Fibroblast of skin of right quadriceps (primary cell): ENCODE measurements at regions not wholly inside any gene's neighbourhood (a gene's known extent, or its start where the extent isn't known, plus 50 kb on each side); places are given as distances from the start of the nearest gene placed in this dataset.

Source experiments
- DNase-seq: peaks from one replicate; pipeline ENCODE4 v3.0.0-alpha.2; 2013

DNA sequence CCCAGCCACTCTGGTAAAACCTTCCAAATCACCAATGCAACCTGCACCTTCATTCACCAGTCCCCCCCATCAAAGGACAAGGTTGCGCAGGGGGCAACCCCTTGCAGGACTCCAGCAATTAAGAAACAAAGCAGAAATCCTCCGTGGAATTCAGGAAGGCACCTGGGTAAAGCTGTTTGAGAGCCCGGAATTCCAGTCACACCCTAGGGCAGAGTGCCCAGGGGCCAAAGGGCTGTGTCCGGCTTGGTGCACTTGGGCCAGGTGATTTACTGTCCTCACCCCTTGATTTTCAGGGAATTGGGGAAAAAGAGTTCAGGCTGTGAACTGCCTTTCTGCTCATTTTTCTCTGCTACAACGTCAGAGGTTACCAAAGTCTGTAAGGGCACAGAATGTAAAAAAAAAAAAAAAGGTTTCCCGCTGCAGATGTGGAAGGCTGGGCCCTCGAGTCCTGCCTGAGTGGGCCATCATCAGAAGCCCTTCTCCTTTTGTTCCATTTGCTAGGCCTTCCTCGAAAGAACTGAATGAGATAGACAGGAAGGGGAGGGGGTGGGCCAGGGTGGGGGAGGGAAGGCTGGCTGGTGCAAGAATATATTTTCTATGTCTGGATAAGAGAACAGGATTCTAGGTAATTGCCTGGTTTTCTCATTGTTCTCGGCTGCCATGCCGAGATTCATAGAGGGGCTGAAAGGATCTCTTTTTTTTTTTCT, 266.5 kb upstream of the PSMD7 start:
- no peak for DNase-seq

DNA sequence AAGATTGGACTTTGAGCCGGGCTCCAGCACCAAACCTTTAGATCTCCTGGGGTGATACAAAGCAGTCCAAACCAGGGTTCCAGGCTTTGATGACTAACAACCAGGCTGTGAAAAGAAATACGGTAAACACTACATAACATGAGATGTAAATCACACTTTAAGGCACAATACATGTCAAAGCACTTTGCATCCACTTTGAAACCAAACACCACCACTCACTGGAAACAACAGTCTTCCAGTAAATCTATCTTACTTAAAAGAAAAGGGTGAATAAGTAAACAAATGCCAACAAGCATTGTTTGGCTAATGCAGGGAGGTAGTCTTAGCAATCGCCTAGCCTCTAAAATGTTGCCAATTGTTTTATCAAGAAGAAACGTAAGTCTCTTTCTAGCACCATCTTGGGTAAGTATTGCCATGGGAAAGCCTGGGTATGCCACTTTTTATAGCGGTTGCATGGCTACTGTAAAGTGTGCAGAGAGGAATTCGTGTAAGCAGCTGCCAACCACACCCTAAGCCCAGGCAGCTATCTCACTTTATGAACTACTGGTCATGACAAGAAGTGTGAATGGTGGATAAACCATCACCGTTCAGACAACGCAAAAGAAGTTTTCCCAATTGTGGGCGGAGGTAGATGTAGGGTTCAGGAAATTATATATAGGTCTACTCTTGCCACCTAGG, 267.4 kb upstream of the PSMD7 start:
- DNase-seq = no peak

DNA sequence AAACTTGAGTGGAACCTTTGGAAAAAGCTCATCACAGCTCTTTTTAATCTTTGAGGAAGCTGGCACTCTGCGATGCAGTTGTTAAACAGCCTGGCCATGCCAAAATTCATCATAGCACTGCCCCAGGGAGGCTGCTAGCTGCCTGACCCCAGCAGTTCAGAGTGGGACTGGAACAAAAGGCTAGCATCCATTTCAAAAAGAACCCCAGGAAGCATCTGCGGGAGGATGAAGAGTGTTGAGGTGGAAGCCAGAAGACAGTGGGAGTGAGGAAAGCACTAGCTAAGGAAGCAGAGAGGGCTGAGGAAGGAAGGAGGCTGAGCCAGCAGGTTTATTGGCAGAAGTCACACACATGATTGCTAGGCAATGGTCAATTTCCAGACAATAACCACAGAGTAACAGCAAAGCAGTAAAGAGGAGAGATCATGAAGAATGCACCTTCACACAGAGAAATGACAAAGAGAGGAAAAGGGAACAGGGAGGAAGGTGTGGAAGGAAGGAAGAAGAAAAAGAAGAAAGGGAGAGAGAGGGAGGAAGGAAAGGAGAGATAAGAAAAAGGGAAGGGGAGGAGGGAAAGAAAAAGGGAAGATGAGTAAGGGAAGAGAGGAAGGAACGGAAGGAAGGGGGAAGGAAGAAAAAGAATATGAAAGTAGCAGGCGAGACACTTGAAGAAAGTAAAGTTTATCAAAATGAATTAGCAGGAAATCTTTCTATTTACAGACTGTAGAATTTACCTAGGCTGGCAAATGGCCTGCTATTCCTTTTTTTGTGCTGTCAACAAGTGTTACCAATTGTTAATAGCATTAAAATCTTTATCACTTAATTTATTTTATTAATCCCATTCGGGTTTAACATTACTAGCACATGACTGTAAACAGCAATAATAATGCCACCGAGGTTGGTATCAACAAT, 270.0 kb upstream of the PSMD7 start:
- no peak for DNase-seq

DNA sequence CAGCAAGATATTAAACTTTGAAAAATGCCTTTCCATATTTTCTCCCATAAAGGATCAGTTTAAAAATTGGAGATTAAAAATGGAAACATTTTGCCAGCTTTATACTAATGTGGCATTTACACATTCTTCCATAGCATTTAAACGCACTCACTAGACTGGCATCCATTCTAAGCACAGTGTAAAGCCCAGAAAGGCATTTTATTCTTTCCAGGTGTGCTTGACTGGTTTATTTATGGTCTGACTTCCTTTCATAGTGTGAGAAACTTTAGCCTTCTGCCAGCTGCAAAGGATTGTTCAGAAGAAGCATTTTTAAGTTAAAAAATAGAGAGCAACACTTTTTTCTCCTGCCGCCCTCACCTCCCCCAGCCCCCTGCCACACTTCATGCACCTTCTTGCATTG, 271.7 kb upstream of the PSMD7 start:
- DNase-seq = no peak

DNA sequence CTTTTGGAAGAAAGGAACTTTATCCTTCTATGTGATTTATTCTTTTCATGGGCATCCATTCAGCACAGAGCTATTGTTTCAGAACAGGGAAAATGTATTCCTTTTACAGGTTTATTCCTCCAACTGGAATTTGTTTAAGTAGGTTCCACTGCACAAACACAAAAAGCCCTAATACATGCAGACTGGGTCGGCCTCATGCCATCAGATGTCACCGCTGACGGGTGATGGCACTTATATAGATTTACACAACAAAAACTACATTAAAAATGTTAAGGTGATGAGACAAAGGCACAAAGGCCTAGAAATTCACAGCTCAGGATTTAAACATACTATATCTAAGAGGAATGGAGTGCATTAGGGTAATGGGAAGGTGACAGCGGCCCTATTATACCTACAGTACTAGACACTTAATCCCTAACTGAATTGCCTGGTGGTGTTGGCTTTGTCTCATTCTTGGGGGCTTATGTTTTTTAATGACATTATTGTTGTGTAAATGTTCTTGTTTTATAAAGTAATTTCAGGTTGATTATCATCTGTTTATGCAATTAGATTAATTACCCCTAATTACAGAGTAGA, 276.4 kb upstream of the PSMD7 start:
- DNase-seq = no peak

DNA sequence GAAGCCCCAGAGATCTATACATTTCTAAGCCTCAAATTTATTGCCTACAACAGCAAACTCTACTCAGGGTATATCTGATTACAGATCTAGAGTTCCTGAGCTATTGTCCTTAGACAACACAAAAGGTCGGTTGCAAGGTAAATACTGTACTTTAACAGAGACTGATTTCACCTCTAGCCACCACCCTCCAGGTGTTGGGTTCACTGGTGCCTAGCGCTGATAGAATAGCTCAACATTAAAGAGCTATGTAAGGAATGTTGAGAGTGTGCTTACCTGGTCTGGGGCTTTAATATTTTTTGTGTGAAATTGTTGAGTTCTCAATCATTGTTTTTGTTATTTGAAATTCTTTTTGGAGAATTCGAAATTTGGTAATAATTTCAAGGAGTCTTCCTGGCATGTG, 277.0 kb upstream of the PSMD7 start:
- DNase-seq = no peak

DNA sequence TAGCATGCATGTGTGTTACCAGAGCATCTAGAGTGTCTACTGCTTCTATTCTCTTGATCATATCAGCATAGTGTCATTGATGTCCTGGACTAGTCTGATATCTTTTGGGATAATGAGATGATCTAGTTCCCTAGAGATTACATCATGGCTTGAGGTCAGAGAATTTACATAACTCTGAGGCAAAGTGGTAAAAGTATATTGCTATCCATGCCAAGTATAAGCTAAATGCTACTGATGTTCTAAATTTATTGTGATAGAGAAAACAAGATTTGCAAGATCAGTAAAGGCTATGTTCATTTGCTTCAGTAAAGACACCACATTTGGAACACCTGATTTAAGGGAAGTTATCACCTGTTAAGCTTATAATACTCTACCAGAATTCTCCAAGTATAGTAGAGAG, 280.7 kb upstream of the PSMD7 start:
- DNase-seq = no peak

DNA sequence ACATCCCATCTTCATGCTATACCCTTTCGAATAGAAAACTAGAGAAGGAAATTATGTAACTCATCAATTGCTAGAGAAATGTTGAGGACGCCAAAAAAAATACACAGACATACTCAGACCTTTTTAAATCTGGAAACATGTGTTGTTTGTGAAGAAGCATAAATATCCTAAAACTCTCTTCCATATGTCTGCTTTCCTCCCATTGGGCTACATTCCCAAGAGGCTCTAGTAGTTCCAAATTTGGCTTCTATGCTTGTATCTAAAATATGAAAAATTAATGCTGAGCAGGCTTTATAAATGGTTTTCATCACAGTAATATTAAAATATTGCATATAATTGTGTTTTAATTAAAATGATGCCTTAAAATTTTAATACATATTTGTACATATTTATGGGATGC, 297.9 kb upstream of the PSMD7 start:
- DNase-seq = no peak

DNA sequence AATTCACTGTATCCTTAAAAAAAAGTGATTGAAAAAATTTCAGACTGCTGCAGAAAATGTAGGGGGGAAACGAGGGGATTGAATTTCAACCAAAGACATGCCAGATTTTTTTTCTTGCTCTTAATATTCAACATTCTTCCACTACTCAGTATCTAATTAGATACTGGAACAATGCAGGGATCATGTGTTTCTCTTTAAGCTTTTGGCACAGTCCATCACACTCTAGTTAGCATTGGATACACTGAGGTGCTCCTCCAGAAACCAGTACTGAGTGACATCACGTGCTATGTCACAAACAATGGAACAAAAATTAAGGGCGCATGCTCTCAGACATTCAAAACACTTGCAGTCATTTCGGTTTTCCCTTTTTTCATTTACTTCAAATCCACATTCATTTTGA, 298.6 kb upstream of the PSMD7 start:
- peak; percentile 29 for DNase-seq

DNA sequence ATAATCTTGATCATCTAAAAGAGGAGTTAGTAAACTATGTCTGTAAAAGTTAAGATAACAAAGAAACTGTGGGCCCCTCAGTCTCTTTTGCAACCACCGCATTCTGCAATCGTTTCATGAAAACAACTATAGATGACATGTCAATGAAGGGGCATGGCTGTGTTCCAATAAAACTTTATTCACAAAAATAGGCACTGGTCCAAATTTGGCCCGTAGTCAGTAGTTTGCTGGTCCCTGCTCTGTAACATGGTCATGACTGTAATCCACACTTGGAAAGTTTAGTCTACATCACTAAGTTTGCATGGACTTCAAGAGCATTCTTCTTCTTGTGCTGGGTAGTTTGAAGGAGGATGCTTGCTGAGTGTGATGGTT, 299.3 kb upstream of the PSMD7 start:
- no peak for DNase-seq

DNA sequence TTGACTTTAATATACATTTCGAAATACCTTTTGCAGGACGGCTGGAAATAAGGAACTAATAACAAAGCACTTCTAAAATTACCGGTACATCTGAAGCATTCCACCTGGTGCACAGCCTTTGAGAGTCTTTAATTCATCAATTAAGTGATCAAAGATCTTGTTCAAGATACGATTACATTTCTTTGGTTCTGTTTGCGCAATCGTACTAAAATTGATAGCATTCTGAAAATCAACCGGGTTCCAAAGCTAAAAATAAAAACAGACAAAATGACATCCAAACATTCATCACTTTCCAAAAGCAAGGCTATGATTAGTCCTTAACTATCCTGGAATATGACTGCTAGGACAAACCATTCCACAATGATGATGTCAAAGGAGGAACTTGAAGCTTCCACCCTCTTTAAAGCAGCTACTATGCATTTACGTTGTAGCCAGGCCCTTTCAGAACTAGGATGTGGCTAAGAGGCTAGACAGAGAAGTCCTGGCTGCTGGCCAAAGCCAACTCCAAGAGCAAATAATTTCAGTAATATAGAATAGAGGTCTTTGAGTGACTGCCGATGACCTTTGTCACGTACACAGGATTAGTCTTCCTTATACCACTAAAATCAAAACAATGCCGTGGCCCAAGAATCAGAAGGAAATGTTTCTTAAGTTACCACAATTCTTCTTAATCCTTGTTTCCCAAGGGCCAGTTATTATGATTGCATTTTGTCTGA, 299.8 kb upstream of the PSMD7 start:
- peak; percentile 21 for DNase-seq

DNA sequence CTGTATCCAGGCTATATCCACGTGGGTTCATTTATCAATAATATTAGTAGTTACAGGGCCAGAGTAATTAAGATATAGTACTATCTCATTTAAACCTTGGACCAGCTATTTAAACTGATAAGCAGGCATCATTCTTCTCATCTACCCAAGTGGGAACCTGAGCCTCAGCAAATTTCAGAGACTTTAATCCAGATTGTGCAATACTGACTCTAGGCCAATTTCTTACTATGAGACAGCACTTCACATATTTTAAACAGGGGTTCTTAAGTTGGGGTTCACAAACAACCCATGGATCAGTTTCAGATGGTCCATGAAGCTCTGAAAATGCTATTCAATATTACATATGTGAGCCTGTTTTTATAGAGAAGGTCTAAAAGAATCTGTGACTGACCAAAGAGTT, 302.7 kb upstream of the PSMD7 start:
- no peak for DNase-seq

DNA sequence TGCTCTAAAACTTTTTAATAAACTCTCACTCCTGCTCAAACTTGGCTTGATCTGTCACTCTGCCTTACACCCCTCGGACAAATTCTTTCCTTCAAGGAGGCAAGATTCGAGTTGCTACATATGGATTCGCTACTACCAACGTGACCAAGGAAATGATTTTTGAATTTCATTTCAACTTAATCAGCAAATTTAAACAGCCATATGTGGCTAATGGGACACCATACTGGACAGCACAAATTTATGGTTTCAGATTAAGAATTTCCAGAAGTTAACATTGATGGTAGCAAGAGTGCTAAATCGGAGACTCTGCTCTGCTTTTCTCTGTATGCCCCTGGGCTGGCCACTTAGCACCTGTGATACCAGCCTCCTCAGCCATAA, 318.2 kb upstream of the PSMD7 start:
- no peak for DNase-seq

DNA sequence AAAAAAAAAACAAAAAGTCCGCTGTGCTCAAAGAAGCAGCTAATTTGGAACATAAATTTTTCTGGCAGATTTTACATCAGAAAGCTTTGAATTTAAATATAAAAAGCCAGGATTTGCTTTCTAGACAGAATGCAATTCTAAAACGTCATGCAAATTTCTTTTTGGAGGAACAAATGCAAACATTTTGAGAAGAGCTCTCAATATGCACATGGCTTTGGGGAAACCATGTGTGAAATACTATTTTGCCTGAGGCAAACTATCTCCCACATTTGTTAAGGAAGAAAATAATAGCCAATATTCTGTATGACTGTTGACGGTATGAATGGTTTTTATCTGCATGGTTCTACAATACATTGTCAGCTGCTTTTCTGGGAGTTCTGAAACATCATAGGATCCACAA, 320.0 kb upstream of the PSMD7 start:
- DNase-seq = no peak

DNA sequence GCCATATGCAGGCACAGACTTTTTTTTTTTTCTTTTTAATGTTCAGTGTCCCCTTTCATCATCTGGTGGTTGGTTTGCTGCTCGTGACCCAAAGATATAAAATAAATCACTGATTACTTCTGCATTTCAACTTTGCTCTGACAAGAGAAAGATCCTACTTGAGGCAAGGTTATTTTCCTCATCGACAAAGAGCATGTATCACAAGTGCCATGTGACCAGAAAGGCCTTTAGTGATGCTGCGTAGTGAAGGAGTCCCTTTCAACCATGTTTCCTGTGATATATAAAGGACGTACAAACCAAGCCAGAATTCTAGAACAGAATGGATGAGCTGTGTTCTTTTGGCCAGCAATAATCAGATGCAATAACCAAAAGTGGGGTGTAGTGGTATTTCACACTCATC, 323.4 kb upstream of the PSMD7 start:
- DNase-seq = no peak

DNA sequence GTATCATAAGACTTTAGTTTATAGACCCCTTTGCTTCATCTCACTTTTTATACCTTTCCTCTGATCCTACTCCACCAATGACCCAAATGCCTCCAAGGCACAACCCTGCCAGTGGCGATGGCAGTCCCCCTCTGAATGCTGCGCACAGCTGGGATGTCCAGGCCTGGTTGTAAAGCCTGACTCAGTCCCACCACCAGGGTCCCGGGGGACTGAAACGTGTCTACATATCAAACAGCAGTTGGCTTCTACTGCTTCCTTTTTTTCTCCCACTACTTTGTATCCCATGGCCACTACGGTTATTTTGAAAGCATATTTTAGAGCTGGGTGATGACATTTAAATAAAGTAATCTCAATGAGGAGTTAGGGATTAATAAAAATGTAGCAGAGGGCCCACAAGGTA, 329.8 kb upstream of the PSMD7 start:
- DNase-seq = no peak

DNA sequence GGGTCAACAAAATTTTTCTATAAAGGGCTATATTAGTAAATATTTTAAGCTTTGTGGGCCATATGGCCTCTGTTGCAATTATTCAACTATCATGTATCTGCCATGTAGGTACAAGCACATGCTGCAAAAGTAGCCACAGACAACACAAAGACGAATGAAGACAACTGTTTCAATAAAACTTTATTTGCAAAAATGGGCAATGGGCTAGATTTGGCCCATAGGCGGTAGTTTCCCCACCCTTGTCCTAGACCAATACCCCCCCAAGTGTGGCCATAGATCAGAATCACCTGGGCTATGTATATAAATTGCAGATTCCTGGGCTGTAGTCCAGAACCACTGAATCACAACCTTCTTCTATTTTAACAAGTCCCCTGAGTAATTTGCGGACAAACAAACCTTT, 331.0 kb upstream of the PSMD7 start:
- no peak for DNase-seq

DNA sequence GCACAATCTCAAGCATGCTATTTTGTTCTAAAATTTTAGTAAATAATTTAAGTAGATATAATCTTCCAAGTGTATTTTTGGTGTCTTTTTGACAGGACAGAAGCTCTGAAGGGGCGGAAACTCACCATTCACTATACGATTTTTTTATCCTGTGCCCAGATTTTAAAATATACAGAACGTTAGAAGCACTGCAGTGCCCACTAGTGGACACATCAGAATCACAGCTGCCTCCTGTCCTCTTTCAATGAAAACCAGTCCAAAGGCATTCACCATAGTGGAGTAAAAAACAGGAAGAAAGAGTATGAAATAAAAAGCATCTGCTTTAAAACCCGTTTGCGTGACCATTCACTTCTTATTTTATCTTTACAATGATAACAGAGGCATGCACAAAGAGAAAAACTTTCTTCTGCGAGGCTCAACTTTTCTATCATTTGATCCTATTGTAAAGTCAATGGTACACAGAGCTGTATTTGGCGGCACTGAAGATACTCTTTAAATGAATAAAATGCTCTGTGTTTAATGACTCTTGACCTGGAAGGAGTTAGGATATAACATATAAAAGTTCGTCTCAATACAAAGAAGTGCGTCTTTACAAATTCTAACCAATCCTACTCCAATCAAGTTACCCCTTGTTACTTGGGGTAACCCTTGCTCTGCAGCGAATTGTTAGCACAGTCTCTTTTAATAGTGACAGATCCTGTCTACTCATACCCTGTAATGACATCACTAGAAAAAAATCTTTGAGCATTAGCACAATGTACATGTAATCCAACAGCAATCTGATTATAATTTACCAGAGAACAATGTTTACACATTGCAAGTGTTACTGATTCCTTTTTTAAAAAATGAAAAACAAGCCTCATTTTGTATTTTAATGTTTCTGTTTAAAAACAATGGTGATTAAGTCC, 339.8 kb upstream of the PSMD7 start:
- DNase-seq = peak; percentile 76

DNA sequence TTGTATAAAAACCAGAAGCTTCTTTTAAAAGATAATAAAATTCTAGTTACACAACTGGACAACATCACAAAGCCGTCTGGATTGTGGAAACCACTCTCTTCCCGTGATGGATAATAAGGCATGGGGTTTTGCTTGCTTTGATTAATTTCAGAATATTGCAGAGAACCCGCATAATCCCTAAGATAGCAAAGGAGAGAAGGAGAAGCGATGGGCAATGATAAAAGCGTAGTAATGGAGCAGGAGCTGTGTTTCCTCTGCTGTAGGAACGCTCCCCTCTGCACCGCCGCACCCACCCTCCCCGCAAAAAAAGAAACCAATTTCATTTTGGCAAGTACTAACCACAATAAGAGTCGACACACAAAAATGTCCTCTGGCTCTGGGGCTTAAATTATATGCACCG, 340.9 kb upstream of the PSMD7 start:
- DNase-seq = no peak

DNA sequence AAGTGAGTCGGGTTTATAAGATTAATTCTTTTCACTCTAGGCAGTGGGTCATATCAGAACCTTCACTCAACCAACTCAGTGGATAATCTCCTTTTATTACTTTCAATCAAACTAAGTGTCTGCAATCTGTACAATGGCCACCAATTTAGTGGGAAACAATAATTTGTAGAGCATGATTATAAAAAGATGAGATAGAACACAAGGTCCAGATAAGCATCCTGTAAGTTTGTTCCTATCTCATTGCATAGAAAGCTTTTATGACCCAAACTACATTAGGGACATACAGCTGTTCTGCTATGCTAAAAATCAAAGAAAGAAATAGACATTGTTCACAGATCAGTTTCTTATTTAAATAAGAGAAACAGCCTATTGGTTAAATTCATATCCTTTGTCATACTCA, 341.4 kb upstream of the PSMD7 start:
- DNase-seq = no peak

DNA sequence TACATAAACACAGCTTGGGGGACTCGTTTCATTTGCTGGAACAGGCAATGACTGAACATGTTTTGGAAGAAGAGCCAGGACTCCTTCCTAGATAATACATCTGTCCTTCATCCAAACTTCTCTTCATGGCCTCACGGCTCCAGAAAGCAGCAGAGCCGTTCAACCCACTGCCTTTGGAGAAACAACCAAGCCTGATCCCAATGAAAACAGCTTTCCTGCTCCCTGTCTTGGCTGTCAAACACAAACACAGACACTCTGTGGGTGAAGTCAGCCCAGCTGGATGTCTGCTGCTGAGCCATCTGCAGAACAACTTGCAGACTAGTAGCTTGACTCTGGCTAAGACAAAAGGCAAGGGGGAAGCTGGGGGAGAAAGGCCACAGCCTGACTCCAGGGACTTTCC, 345.1 kb upstream of the PSMD7 start:
- peak; percentile 56 for DNase-seq
